Activated T-cell treated with anti-CD3 and anti-CD28 coated beads for 4 hours (primary cell): ENCODE measurements at regions not wholly inside any gene's neighbourhood (a gene's known extent, or its start where the extent isn't known, plus 50 kb on each side); places are given as distances from the start of the nearest gene placed in this dataset.

Source experiments
- DNase-seq: peaks from one replicate; pipeline ENCODE4 v3.0.0-alpha.2; 2020

- DNase-seq: no peak
Observed at GRCh38 chr22:49264696-49265095, 563.0 kb downstream of the BRD1 start.

GRCh38 chr22:49263101-49263500, 564.6 kb downstream of the BRD1 start:
- DNase-seq: no peak

- DNase-seq: no peak
Observed at GRCh38 chr22:49262167-49262566, 565.5 kb downstream of the BRD1 start.

- no peak for DNase-seq
Observed at GRCh38 chr22:49261616-49262015, 566.1 kb downstream of the BRD1 start.

- DNase-seq: no peak
Observed at GRCh38 chr22:49260681-49261580, 566.7 kb downstream of the BRD1 start.

- DNase-seq: no peak
Observed at GRCh38 chr22:49259839-49260615, 567.6 kb downstream of the BRD1 start.

- no peak for DNase-seq
Observed at GRCh38 chr22:49258107-49259010, 569.3 kb downstream of the BRD1 start.

- DNase-seq: no peak
Observed at GRCh38 chr22:49257551-49257961, 570.1 kb downstream of the BRD1 start.

- no peak for DNase-seq
Observed at GRCh38 chr22:49255741-49256318, 571.8 kb downstream of the BRD1 start.

GRCh38 chr22:49255154-49255553, 572.5 kb downstream of the BRD1 start:
- no peak for DNase-seq

- no peak for DNase-seq
Observed at GRCh38 chr22:49253656-49254055, 574.0 kb downstream of the BRD1 start.

GRCh38 chr22:49251371-49251770, 576.3 kb downstream of the BRD1 start:
- no peak for DNase-seq

- no peak for DNase-seq
Observed at GRCh38 chr22:49247194-49247924, 580.3 kb downstream of the BRD1 start.

- DNase-seq: no peak
Observed at GRCh38 chr22:49244466-49245420, 582.9 kb downstream of the BRD1 start.

- no peak for DNase-seq
Observed at GRCh38 chr22:49243965-49244364, 583.7 kb downstream of the BRD1 start.

- DNase-seq: no peak
Observed at GRCh38 chr22:49243335-49243734, 584.3 kb downstream of the BRD1 start.

- DNase-seq: no peak
Observed at GRCh38 chr22:49242480-49242879, 585.2 kb downstream of the BRD1 start.

- DNase-seq: no peak
Observed at GRCh38 chr22:49241174-49241851, 586.4 kb downstream of the BRD1 start.

- DNase-seq: no peak
Observed at GRCh38 chr22:49240472-49240871, 587.2 kb downstream of the BRD1 start.

- no peak for DNase-seq
Observed at GRCh38 chr22:49240016-49240380, 587.7 kb downstream of the BRD1 start.
